PC-3 (cell line): ENCODE measurements at regions not wholly inside any gene's neighbourhood (a gene's known extent, or its start where the extent isn't known, plus 50 kb on each side); places are given as distances from the start of the nearest gene placed in this dataset.

ENCODE experiments used
- EZH2phosphoT487 ChIP-seq: fragments of 300-600 bp; sonication (generic); IDR thresholded peaks from 2 replicates; pipeline ENCODE4 v1.6.1; 2018; ENCODE audit warnings: mild to moderate bottlenecking, antibody characterized with exemption, low read length, borderline replicate concordance
- TF ChIP-seq, protein P1 (sequence below): fragments of 300-600 bp; sonication (generic); conservative IDR thresholded peaks from 2 replicates; pipeline ENCODE4 v1.5.1; 2017; ENCODE audit warnings: antibody characterized with exemption, low read depth, mild to moderate bottlenecking, low read length

DNA sequence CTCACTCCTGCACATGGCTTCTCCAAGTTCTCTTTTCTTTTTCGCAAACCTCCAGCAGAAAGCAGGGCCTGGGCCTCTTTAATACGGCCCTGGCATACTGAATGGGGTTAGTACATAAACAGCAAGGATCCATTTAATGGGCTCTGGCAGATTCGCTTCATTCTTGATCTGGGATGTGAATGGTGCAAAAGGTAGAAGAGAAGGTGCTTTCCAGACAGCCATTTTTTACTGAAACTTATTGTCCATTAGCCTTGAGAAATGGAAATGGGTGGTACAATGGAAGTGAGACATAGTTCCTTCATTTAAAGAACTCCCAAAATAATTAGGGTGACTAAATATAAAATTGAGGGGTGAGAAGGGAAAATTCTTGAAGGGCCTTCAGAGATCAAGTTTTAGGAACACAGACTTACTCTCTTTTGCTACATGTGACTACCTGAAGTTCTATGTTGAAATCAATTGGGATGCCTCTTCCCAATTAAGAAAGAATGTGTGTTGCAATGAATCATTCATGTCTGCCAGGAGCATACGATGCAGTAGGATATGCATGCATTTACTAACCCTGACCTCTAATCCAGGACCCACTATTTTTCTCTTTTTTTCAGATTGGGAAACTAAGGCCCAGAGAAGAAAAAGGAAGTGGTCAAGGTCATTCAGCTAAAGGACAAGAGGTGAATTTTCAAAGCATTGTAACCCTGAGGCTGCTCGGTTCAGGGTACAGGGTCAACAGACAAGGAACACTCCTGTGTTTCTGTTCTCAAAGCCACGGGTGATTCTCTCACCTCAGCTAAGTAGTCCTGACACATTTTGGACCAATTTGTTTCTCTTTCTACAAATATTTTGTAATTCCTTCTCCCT lies 144.1 kb downstream of the BBOX1 start:
- TF ChIP-seq, protein P1, sequence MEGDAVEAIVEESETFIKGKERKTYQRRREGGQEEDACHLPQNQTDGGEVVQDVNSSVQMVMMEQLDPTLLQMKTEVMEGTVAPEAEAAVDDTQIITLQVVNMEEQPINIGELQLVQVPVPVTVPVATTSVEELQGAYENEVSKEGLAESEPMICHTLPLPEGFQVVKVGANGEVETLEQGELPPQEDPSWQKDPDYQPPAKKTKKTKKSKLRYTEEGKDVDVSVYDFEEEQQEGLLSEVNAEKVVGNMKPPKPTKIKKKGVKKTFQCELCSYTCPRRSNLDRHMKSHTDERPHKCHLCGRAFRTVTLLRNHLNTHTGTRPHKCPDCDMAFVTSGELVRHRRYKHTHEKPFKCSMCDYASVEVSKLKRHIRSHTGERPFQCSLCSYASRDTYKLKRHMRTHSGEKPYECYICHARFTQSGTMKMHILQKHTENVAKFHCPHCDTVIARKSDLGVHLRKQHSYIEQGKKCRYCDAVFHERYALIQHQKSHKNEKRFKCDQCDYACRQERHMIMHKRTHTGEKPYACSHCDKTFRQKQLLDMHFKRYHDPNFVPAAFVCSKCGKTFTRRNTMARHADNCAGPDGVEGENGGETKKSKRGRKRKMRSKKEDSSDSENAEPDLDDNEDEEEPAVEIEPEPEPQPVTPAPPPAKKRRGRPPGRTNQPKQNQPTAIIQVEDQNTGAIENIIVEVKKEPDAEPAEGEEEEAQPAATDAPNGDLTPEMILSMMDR: no peak
- TF ChIP-seq EZH2phosphoT487: no peak
